HCT116 (cell line): ENCODE measurements at regions not wholly inside any gene's neighbourhood (a gene's known extent, or its start where the extent isn't known, plus 50 kb on each side); places are given as distances from the start of the nearest gene placed in this dataset.

Experiments used
- ATF3 ChIP-seq: IDR thresholded peaks from 2 replicates; pipeline ENCODE4 v1.6.1; 2012
- CEBPB ChIP-seq: IDR thresholded peaks from 2 replicates; pipeline ENCODE4 v1.6.1; 2012; ENCODE audit warnings: low read depth
- ELF1 ChIP-seq: IDR thresholded peaks from 2 replicates; pipeline ENCODE4 v1.6.1; 2012; ENCODE audit warnings: low read depth, borderline replicate concordance
- EZH2 ChIP-seq: fragments of 200-600 bp; sonication (generic); IDR thresholded peaks from 2 replicates; pipeline ENCODE4 v1.6.1; 2017; ENCODE audit warnings: antibody characterized with exemption, mixed run types
- POLR2A ChIP-seq: IDR thresholded peaks from 2 replicates; pipeline ENCODE4 v1.7.0; 2011; ENCODE audit warnings: borderline replicate concordance; ENCODE audit not compliant: insufficient read depth, insufficient read length; ENCODE audit errors: extremely low read depth
- POLR2AphosphoS5 ChIP-seq: IDR thresholded peaks from 2 replicates; pipeline ENCODE4 v1.6.1; 2011; ENCODE audit warnings: mild to moderate bottlenecking, low read depth, low read length, moderate library complexity
- RAD21 ChIP-seq: IDR thresholded peaks from 2 replicates; pipeline ENCODE4 v1.6.1; 2012; ENCODE audit warnings: low read depth, mild to moderate bottlenecking
- SP1 ChIP-seq: IDR thresholded peaks from 2 replicates; pipeline ENCODE4 v1.6.1; 2012; ENCODE audit warnings: low read depth
- ZFX ChIP-seq: fragments of 450-650 bp; IDR thresholded peaks from 2 replicates; pipeline ENCODE4 v1.6.1; 2017
- TF ChIP-seq, protein P1 (sequence below), 3 experiments: fragments of 200-600 bp in 1 of 3; sonication (generic) in 1 of 3; IDR thresholded peaks in 2 of 3; conservative IDR thresholded peaks in 1 of 3; 2 replicates each; pipeline ENCODE4 v1.5.1; 2012 to 2017; ENCODE audit warnings: low read depth in 2 of 3, low read length in 2 of 3, antibody characterized with exemption in 1 of 3, borderline replicate concordance in 1 of 3, control low read depth in 1 of 3, mild to moderate bottlenecking in 1 of 3, mixed read lengths in 1 of 3, mixed run types in 1 of 3, moderate library complexity in 1 of 3; ENCODE audit not compliant: insufficient read depth in 1 of 3
- TF ChIP-seq, protein P2 (sequence below): IDR thresholded peaks from 2 replicates; pipeline ENCODE4 v1.6.1; 2012; ENCODE audit warnings: low read depth

DNA sequence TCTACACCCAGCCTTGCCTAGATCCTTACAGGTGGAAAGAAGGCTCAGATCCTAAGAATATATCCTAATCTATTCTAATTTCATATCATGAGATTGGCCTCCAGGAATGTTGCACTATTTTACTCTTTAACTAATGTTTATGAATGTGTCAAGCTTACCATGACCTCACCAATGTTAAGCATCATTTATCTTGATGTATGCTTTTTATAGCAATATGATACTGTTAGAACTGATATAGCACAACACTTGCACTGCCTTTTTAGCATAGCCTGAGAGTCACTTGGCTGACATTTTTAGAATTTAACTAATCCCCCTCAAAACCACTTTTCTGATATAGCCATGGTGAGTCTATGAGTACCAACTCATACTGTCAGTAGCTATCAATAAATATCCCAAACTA is 191.5 kb upstream of the NR2F2 start:
- TF ChIP-seq, protein P1, sequence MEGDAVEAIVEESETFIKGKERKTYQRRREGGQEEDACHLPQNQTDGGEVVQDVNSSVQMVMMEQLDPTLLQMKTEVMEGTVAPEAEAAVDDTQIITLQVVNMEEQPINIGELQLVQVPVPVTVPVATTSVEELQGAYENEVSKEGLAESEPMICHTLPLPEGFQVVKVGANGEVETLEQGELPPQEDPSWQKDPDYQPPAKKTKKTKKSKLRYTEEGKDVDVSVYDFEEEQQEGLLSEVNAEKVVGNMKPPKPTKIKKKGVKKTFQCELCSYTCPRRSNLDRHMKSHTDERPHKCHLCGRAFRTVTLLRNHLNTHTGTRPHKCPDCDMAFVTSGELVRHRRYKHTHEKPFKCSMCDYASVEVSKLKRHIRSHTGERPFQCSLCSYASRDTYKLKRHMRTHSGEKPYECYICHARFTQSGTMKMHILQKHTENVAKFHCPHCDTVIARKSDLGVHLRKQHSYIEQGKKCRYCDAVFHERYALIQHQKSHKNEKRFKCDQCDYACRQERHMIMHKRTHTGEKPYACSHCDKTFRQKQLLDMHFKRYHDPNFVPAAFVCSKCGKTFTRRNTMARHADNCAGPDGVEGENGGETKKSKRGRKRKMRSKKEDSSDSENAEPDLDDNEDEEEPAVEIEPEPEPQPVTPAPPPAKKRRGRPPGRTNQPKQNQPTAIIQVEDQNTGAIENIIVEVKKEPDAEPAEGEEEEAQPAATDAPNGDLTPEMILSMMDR (IDR thresholded peaks at IDR 0.05 in 2 of 3, conservative IDR thresholded peaks at IDR 0.05 in 1 of 3; ENCODE audit: borderline replicate concordance in 1 of 3, insufficient read depth in 1 of 3, low read depth in 2 of 3, low read length in 2 of 3): no peak
- no peak for TF ChIP-seq POLR2A
- TF ChIP-seq POLR2AphosphoS5: no peak
- TF ChIP-seq CEBPB: no peak
- no peak for TF ChIP-seq RAD21
- no peak for TF ChIP-seq ATF3
- TF ChIP-seq ZFX: no peak
- TF ChIP-seq ELF1: no peak
- TF ChIP-seq EZH2: no peak
- TF ChIP-seq SP1: no peak
- TF ChIP-seq, protein P2, sequence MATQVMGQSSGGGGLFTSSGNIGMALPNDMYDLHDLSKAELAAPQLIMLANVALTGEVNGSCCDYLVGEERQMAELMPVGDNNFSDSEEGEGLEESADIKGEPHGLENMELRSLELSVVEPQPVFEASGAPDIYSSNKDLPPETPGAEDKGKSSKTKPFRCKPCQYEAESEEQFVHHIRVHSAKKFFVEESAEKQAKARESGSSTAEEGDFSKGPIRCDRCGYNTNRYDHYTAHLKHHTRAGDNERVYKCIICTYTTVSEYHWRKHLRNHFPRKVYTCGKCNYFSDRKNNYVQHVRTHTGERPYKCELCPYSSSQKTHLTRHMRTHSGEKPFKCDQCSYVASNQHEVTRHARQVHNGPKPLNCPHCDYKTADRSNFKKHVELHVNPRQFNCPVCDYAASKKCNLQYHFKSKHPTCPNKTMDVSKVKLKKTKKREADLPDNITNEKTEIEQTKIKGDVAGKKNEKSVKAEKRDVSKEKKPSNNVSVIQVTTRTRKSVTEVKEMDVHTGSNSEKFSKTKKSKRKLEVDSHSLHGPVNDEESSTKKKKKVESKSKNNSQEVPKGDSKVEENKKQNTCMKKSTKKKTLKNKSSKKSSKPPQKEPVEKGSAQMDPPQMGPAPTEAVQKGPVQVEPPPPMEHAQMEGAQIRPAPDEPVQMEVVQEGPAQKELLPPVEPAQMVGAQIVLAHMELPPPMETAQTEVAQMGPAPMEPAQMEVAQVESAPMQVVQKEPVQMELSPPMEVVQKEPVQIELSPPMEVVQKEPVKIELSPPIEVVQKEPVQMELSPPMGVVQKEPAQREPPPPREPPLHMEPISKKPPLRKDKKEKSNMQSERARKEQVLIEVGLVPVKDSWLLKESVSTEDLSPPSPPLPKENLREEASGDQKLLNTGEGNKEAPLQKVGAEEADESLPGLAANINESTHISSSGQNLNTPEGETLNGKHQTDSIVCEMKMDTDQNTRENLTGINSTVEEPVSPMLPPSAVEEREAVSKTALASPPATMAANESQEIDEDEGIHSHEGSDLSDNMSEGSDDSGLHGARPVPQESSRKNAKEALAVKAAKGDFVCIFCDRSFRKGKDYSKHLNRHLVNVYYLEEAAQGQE: no peak
